GM20000 (cell line): ENCODE measurements at regions not wholly inside any gene's neighbourhood (a gene's known extent, or its start where the extent isn't known, plus 50 kb on each side); places are given as distances from the start of the nearest gene placed in this dataset.

Experiments
- DNase-seq: peaks from one replicate; pipeline ENCODE4 v3.0.0; 2012; ENCODE audit warnings: low spot score
- CTCF ChIP-seq: IDR thresholded peaks from 2 replicates; pipeline ENCODE4 v1.5.1; 2012; ENCODE audit warnings: mild to moderate bottlenecking, control low read depth; ENCODE audit errors: extremely low read depth, missing control alignments

- no peak for DNase-seq
- TF ChIP-seq CTCF, result no peak
Observed at GRCh38 chr1:185377831-185378230, 60.8 kb upstream of the IVNS1ABP start.

- no peak for DNase-seq
- TF ChIP-seq CTCF, result no peak
Observed at GRCh38 chr1:185376840-185377635, 60.0 kb upstream of the IVNS1ABP start.

- TF ChIP-seq CTCF, result no peak
- DNase-seq, result no peak
Observed at GRCh38 chr1:185376288-185376687, 59.2 kb upstream of the IVNS1ABP start.

DNA sequence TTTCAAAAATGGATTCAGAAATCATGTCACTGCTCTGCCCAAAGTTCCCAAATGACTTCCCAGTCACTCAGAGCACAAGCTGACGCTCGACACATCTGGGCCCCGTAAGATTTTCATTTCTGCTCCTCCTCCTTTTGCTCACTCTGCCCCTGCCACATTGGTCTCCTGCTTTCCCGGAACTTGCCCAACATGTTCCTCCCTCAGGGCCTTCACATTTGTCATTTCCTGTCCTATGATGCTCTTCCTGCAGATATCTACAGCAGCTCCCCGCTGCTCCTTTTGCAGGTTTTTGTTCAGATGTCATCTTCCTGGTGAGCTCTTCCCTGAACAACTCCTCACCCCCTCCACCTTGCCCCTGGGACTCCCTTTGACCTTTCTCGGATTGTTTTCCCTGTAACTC, 58.5 kb upstream of the IVNS1ABP start:
- no peak for TF ChIP-seq CTCF
- DNase-seq, result no peak

DNA sequence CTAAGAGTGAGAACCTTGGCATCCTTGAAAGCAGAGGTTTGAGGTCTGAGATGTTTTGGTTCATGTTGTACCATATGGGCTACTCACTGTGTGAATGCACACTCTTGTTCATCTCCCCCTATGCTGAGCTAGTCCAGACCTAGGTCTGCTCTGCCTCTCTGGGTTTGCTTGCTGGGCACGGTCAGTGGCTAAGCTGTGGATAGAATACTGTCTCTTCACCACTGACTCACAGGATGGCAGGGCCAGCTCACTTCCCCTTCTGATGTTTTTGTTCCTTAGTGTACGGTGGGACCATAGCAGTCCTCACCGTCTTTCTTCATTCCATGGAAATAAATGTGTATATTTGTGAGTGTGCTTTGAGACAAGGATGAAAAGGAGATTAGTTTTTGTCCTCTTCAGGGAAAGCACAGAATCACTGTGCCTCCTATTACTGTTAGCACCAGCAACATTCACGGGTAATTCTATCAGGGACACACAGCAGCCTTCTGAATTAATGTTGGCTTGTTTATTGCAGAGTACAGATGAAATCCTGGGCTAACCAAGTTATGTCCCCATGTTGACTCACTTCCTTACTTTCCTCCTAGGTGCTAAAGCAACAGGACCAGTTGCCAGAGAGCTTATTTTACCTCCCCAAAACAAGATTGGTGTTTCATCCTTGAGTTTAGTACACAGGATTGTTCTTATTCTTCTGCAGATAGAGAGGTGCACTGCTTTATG, 56.9 kb upstream of the IVNS1ABP start:
- no peak for DNase-seq
- no peak for TF ChIP-seq CTCF

DNA sequence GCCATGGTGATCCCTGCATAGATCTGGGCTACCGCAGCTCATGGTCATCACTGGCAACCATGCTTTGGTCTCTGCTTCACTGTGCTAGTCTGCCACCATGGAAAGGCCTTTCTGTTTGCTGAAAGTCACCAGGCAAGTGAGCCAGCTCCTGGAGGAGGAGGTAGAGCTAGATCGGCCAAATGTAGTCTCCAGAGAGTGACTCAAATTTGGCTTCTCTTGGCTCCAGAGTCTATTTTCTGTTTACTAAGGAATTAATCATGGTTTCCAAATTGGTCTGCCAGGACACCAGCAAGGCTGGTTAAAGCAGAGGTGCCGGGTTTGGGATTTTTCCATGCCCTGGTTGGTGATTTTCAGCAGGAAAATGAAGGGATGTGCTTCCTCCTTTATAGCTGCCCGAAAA, 52.7 kb upstream of the IVNS1ABP start:
- no peak for TF ChIP-seq CTCF
- DNase-seq, result no peak

GRCh38 chr1:185368913-185369491, 52.0 kb upstream of the IVNS1ABP start:
- TF ChIP-seq CTCF, result no peak

More at GRCh38 chr1:185368913-185369491, 52.0 kb upstream of the IVNS1ABP start:
- DNase-seq, result no peak
